Thymus (tissue), 11 donors: ENCODE measurements at regions not wholly inside any gene's neighbourhood (a gene's known extent, or its start where the extent isn't known, plus 50 kb on each side); places are given as distances from the start of the nearest gene placed in this dataset.

Source experiments
- DNase-seq, 9 donors: peaks; one replicate each; pipeline ENCODE4 v3.0.0-alpha.2; 2013; ENCODE audit warnings: low spot score in 9 of 9, low read depth in 6 of 9, missing footprints in 1 of 9
- H3K27ac ChIP-seq, 2 donors: one replicate each; pipeline ENCODE4 v1.5.1; 2013; ENCODE audit warnings: control low read depth in 1 of 2, low read depth in 1 of 2, low read length in 1 of 2, mild to moderate bottlenecking in 1 of 2, moderate library complexity in 1 of 2
- H3K27me3 ChIP-seq, 2 donors: one replicate each; pipeline ENCODE4 v1.5.1; 2013; ENCODE audit warnings: low read length in 1 of 2; ENCODE audit not compliant: control insufficient read depth in 2 of 2, insufficient read depth in 1 of 2
- H3K36me3 ChIP-seq, 2 donors: one replicate each; pipeline ENCODE4 v1.5.1; 2013; ENCODE audit warnings: low read length in 1 of 2, mild to moderate bottlenecking in 1 of 2, moderate library complexity in 1 of 2; ENCODE audit not compliant: control insufficient read depth in 2 of 2, insufficient read depth in 2 of 2
- H3K4me1 ChIP-seq, 2 donors: one replicate each; pipeline ENCODE4 v1.5.1; 2013; ENCODE audit warnings: low read length in 2 of 2; ENCODE audit not compliant: control insufficient read depth in 2 of 2, insufficient read depth in 2 of 2
- H3K4me3 ChIP-seq, 2 donors: one replicate each; pipeline ENCODE4 v1.5.1; 2013; ENCODE audit warnings: low read length in 2 of 2, control low read depth in 1 of 2, mild to moderate bottlenecking in 1 of 2
- H3K9me3 ChIP-seq, 2 donors: one replicate each; pipeline ENCODE4 v1.5.1; 2013; ENCODE audit warnings: low read length in 1 of 2, mild to moderate bottlenecking in 1 of 2; ENCODE audit not compliant: control insufficient read depth in 2 of 2, insufficient read depth in 1 of 2
- WGBS: extraction: QIAGEN DNeasy Blood & Tissue Kit; methylation state at CpG from one replicate; pipeline ENCODE4 v1.1.7; 2013; 5-methylcytosine and 5-hydroxymethylcytosine counted together
- donor health status: healthy.

DNA sequence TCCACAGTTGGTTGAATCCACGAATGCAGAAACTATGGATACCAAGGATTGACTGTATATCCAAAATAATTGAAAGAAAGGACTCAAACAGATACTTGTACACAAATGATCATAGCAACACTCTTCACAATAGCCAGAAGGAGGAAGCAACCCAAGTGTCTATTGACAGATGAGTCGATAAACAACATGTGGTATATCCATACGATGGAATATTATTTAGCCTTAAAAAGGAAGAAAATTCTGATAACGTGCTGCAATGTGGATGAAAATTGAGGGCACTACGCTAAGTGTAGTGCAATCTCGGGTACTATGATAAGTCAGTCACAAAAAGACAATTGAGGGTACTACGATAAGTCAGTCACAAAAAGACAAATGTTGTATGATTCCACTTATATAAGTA lies 83.6 kb upstream of the CPEB4 start:
- WGBS = 88% methylated on average over 7 of the region's 7 CpGs
- no peak overlapping the region for H3K27ac ChIP-seq
- H3K27me3 ChIP-seq = no peaks in the 10 kb centered on the region
- DNase-seq = no peak
- H3K4me1 ChIP-seq = no peaks in the 10 kb centered on the region
- no peaks in the 10 kb centered on the region for H3K36me3 ChIP-seq
- no peaks in the 10 kb centered on the region for H3K9me3 ChIP-seq
- no peak overlapping the region for H3K4me3 ChIP-seq

DNA sequence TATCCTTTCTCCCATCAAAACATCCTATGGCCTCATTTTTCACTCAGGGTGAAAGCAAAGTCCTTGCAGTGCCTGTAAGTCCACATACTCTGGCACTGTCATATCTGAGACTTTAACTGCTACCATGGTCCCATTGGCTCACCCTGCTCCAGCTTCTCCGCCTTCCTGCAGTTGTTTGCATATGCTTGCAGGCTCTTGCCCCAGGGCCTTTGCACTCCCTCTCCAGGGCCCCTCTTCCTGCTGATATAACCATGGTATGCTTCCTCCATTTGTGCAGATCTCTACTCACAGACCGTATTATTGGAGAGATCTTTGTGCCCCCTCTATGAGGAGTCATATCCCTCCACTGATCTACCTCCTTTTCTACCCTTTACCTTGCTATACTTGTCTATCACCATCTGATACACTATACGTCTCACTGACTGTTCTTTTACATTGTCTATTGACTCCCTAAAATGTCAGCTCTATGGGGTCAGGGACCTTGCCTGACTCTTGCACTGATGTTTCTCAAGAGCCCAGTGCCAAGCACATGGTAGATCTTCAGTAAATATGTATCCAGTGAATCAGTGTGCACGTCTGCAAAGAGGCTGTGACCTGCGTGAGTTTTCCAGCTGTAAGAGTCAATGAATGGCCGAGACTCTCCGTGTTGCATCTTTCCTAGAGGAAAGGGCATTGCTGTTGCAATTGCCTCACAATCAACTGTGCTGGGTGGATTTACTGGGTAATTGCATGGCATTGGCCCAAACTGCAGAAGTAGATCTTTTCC lies 81.7 kb upstream of the CPEB4 start:
- DNase-seq = no peak
- WGBS = 96% methylated on average over 7 of the region's 7 CpGs
- no peaks in the 10 kb centered on the region for H3K9me3 ChIP-seq

DNA sequence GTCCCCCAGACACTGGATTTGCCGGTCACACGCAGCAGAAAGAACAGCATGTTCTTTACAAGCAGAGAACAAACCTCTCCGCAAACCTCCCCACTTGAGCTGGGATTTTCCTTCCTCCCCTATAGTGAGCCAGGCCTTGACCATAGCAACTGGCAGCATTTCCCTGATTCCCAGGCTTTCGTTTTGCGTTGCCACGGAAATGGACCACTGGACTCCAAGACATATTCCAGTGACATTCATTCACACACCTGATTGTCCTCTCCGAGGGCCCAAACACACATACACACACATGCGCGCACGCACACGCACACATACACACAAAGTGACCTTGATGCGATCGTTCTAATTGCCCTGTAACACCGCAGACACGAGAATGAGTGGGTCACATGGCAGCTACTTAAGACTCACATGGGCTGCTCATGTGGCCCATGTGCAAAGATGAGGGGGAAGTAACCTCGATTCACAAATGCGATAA lies 80.9 kb upstream of the CPEB4 start:
- H3K27ac ChIP-seq = no peak overlapping the region
- 90% methylated on average over 17 of the region's 17 CpGs for WGBS

More for the DNA sequence above, 81.7 kb upstream of the CPEB4 start:
- no peaks in the 10 kb centered on the region for H3K27me3 ChIP-seq
- no peaks in the 10 kb centered on the region for H3K4me1 ChIP-seq
- no peaks in the 10 kb centered on the region for H3K36me3 ChIP-seq
- no peak overlapping the region for H3K4me3 ChIP-seq
- H3K27ac ChIP-seq = no peak overlapping the region

DNA sequence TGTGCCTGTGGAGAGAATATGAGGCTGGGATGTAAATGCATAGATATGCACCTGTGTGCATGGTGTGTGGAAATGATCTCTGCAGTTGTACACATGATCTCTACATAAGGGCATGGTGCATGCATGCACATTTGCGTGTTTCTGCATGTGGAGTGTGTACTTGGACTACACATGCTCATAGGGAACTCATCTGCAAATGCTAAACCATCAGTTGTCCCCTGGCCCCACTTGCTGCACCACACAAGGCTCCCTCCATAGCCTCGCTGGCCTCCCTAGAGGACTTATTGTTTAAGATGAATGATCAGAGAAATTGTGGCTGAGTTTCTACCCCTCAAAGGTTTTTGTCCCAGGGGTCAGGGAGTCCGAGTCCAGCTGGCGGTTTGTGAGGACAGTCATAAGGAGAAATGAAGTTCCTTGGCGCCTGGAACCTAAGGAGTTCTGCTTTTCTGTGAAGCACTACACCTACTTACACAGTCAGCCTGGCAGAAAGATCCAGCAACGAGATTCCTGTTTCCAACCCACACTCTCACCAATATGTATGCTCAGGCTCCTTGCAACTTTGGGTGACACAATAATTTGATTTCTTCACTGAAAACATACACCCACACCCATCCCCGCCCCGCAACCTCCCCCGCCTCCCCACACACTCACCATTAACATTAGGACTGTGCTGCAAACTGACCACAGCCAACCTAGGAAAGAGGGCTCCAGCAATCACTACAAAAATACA lies 79.9 kb upstream of the CPEB4 start:
- no peak for DNase-seq
- Histone ChIP-seq H3K27ac (no peak overlapping the region), H3K9me3 (no peaks in the 10 kb centered on the region), H3K36me3 (no peaks in the 10 kb centered on the region), H3K4me3 (no peak overlapping the region), H3K27me3 (no peaks in the 10 kb centered on the region), H3K4me1 (no peaks in the 10 kb centered on the region)
- WGBS = 88% methylated on average over 9 of the region's 9 CpGs

More for the DNA sequence above, 80.9 kb upstream of the CPEB4 start:
- no peaks in the 10 kb centered on the region for H3K27me3 ChIP-seq
- H3K4me1 ChIP-seq = no peaks in the 10 kb centered on the region
- no peak overlapping the region for H3K4me3 ChIP-seq
- H3K36me3 ChIP-seq = no peaks in the 10 kb centered on the region
- H3K9me3 ChIP-seq = no peaks in the 10 kb centered on the region
- no peak for DNase-seq

DNA sequence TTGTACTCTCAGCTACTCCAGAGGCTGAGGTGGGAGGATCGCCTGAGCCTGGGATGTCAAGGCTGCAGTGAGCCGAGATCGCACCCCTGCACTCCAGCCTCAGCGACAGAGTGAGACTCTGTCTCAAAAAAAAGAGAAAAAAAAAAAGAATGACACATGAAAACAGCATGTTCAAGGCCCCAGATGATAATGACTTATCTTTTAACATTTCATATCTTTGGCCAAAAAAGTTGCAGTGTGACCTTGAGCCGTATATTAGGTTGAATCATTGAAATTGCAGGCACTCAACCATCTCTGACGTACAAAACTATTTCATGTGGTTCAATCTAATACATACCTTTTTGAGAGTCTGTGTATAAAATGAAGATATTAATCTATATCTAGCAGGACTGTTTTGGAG lies 79.1 kb upstream of the CPEB4 start:
- WGBS = 97% methylated on average over 6 of the region's 6 CpGs

DNA sequence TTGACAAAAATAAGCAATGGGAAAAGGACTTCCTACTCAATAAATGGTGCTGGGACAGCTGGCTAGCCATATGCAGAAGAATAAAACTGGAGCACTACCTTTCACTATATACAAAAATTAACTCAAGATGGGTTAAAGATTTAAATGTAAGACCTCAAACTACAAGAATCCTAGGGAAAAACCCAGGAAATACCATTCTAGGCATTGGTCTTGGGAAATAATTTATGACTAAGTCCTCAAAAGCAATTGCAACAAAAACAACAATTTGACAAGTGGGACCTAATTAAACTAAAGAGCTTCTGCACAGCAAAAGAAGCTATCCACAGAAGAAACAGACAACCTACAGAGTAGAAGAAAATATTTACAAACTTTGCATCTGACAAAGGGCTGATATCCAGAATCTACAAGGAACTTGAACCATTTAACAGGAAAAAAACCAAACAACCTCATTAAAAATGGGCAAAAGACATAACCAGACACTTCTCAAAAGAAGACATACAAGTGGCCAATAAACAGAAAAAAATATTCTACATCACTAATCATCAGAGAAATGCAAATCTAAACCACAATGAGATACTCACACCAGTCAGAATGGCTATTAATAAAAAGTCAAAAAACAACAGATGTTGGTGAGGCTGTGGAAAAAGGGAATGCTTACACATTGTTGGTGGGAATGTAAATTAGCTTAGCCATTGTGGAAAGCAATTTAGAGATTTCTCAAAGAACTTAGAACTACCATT lies 75.2 kb upstream of the CPEB4 start:
- Histone ChIP-seq H3K9me3 (no peaks in the 10 kb centered on the region), H3K4me1 (no peaks in the 10 kb centered on the region), H3K36me3 (no peaks in the 10 kb centered on the region), H3K4me3 (no peak overlapping the region), H3K27ac (no peak overlapping the region), H3K27me3 (no peaks in the 10 kb centered on the region)
- DNase-seq = no peak

More for the DNA sequence above, 79.1 kb upstream of the CPEB4 start:
- DNase-seq = no peak
- Histone ChIP-seq H3K36me3 (no peaks in the 10 kb centered on the region), H3K4me1 (no peaks in the 10 kb centered on the region), H3K27me3 (no peaks in the 10 kb centered on the region), H3K27ac (no peak overlapping the region), H3K4me3 (no peak overlapping the region), H3K9me3 (no peaks in the 10 kb centered on the region)

DNA sequence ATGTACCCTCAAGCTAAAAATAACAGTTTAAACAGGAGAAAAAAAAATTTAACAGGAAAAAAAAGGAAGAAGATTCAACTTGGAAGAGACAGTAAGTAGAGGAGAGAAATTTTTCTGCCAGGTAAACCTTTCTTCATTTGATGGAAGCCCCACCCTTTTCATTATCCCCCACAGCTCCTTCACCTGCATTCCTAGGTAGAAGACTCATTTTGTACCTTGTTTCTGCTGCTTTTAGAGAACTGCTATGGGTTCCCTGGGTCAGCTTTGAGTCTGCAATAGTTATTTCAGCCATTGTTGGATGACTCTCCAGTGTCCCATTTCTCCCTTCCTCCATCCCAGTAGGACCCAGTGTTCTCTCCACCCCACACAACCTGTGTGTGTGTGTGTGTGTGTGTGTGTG lies 74.1 kb upstream of the CPEB4 start:
- Histone ChIP-seq H3K4me3 (no peak overlapping the region), H3K27me3 (no peaks in the 10 kb centered on the region), H3K36me3 (no peaks in the 10 kb centered on the region), H3K9me3 (no peaks in the 10 kb centered on the region), H3K27ac (no peak overlapping the region), H3K4me1 (no peaks in the 10 kb centered on the region)
- DNase-seq = no peak

DNA sequence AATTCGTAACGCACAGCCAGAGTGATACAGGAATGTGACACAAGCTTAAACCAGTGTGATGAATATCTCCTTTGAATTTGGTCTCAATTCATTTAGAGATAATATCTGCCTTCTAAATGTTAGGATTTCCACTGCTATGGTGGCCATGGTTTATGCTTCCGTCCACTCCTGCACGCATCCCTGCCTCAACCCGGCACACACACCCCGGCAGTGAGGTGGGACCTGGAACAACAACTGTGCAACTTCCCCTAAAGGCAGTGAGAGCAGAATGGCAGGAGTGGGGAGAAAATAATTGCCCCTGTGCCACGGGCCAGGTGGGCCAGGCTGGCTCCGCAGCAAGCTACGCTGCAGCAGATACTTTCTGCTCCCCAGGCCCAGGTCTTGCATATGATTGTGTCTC lies 72.6 kb upstream of the CPEB4 start:
- no peak for DNase-seq
- 96% methylated on average over 9 of the region's 9 CpGs for WGBS
- H3K9me3 ChIP-seq = peaks cover 0 to 2% of the 10 kb centered on the region in 2 donors

DNA sequence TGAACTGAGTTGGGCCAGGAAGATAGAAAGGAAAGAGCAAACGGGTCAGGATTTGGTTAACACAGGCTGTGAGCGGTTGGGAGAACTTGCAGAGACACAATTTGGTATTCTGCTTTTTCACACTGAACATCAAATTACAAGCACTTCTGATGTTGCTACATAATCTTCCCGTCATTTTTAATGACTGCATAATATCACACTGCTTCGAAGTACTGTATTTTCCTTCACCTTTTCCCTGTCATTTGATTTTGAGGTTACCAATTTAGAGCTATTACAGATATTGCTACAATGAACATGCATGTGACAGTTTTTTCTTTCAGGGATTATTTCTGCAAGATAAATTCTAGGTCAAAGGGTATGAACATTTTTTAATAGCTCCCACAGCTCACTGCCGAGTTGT lies 71.4 kb upstream of the CPEB4 start:
- Histone ChIP-seq H3K36me3 (no peaks in the 10 kb centered on the region), H3K9me3 (peaks cover 0 to 2% of the 10 kb centered on the region in 2 donors), H3K27ac (no peak overlapping the region), H3K27me3 (no peaks in the 10 kb centered on the region), H3K4me1 (peaks cover 0 to 2% of the 10 kb centered on the region in 2 donors), H3K4me3 (no peak overlapping the region)
- no peak for DNase-seq
- 96% methylated on average over 5 of the region's 5 CpGs for WGBS

More for the DNA sequence above, 72.6 kb upstream of the CPEB4 start:
- no peaks in the 10 kb centered on the region for H3K27me3 ChIP-seq
- no peak overlapping the region for H3K27ac ChIP-seq
- no peak overlapping the region for H3K4me3 ChIP-seq
- no peaks in the 10 kb centered on the region for H3K4me1 ChIP-seq
- no peaks in the 10 kb centered on the region for H3K36me3 ChIP-seq
